ENCODE measurements at regions not wholly inside any gene's neighbourhood (a gene's known extent, or its start where the extent isn't known, plus 50 kb on each side); places are given as distances from the start of the nearest gene placed in this dataset.

DNA sequence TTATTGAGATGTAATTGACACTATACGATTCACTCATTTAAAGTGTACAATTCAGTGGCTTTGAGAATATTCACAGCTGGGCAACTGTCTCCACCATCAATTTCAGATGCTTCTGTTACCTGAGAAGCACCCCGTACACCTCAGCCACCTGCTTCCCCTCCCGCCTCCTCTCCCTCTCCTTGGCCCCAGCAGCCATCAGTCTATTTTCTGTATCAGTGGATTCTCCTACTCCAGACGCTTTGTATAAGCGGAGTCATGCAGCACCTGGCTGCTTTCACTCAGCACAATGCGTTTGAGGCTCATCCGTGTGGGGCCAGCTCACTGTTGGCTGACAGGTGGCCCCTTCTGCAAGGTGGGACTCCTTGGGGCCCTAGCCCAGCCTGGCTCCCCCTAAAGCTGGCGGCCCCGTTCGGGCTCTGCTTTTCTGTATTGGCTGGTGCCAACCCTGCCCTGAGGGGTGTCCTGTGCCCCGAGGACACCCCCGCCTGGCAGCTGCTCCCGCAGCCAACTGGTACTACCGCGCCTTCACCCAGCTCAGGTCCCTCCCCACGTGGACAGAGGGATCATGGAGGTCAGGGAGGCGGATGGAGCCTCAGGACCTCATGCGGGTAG is 124.4 kb upstream of the COL5A1 start:
- Histone ChIP-seq H3K27ac (no peak overlapping the region), H3K36me3 (no peaks in the 10 kb centered on the region), H3K4me1 (no peaks in the 10 kb centered on the region), H3K9me3 (no peaks in the 10 kb centered on the region), H3K27me3 (no peaks in the 10 kb centered on the region), H3K4me3 (no peak overlapping the region)
- ATAC-seq (ENCODE audit: low FRiP score in 2 of 2): no peak
- WGBS, 2 donors: 86 to 87% methylated on average over 13 to 18 of the region's 18 CpGs
- DNase-seq: peak in 1 of 2 donors; percentile 65
- TF ChIP-seq CTCF (IDR thresholded peaks at IDR 0.05): no peak
- no peak for TF ChIP-seq POLR2A (IDR thresholded peaks at IDR 0.05)
- TF ChIP-seq EP300 (IDR thresholded peaks at IDR 0.05): no peak
- no peak for TF ChIP-seq POLR2AphosphoS5 (IDR thresholded peaks at IDR 0.05)

DNA sequence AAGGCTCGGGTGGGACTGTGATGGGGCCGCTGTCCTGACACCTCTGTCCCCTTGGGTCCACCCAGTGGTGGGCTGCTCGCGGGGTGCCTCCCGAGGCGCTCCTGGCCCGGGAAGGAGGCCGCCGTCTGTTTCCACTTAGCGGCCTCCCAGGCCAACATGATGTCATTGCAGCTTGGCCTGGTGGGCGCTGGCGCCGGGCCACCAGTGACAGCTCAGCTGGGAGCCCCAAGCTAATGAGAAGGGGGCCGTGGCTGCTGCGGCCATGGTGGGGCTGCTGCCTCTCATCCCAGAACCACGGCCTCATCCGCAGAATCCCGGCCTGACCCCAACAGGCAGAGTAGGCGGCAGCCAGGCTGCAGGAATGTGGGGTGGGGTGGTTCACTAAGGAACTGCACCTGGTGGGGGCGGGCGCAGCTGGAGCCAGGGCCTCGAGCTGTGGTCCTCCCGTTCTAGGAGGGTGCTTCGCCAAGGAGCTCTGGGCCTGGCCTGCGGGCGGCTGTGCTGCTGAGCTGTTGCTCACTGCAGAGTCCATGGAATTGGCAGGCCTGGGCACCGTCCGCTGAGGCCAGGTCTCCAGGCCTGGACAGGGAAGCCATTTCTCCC is 123.5 kb upstream of the COL5A1 start:
- Histone ChIP-seq H3K9me3 (no peaks in the 10 kb centered on the region), H3K27me3 (no peaks in the 10 kb centered on the region), H3K4me1 (no peaks in the 10 kb centered on the region), H3K4me3 (no peak overlapping the region), H3K36me3 (no peaks in the 10 kb centered on the region), H3K27ac (no peak overlapping the region)
- WGBS, 2 donors: 84% methylated on average over 22 of the region's 28 CpGs; no CpG with 5 or more reads in 1 of the 2 donors
- TF ChIP-seq CTCF (IDR thresholded peaks at IDR 0.05) (no peak), POLR2A (IDR thresholded peaks at IDR 0.05) (no peak), EP300 (IDR thresholded peaks at IDR 0.05) (no peak), POLR2AphosphoS5 (IDR thresholded peaks at IDR 0.05) (no peak)
- peak in 1 of 2 donors; percentile 59 for ATAC-seq (ENCODE audit: low FRiP score in 2 of 2)
- peak in 1 of 2 donors; percentile 86 for DNase-seq

DNA sequence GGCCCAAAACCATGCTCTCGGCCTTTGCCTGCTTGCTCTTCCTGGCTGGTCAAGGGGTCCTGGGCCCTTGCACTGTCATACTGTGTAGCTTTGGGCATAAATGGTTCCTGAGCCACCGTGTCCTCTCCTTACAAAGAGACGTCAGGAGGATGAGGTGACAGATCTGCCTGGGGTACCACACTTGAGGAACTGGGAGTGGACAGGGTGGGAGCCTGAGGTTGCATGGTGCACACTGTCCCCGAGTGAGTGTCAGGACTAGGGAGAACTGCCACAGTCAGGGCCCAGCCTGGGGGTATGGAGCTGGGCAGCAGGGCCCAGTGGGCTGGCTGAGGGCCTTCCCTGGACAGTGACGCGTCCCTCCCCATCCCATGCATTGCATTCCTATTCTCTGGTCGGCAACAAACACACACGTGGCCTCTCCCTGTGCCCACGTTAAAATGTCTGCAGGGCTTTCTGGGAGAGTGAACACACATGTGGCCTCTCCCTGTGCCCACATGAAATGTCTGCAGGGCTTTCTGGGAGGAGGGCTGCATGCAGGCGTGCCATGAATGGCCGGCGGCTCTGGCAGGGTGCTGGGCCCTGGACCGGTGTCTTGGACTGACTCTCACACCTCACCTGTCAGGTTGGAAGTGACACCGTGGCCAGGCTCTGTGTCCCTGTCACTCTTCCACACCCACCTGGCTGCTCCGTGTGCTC is 122.1 kb upstream of the COL5A1 start:
- H3K36me3 ChIP-seq: no peaks in the 10 kb centered on the region
- TF ChIP-seq POLR2A (IDR thresholded peaks at IDR 0.05) (no peak), POLR2AphosphoS5 (IDR thresholded peaks at IDR 0.05) (no peak), CTCF (IDR thresholded peaks at IDR 0.05) (no peak), EP300 (IDR thresholded peaks at IDR 0.05) (no peak)
- WGBS, 2 donors: 90 to 92% methylated on average over 12 to 15 of the region's 15 CpGs
- H3K9me3 ChIP-seq: no peaks in the 10 kb centered on the region
- DNase-seq: peak in 1 of 2 donors; percentile 44
- H3K4me1 ChIP-seq: no peaks in the 10 kb centered on the region
- H3K4me3 ChIP-seq: no peak overlapping the region
- H3K27me3 ChIP-seq: no peaks in the 10 kb centered on the region
- no peak for ATAC-seq (ENCODE audit: low FRiP score in 2 of 2)
- no peak overlapping the region for H3K27ac ChIP-seq

GRCh38 chr9:134521817-134522501 is 119.6 kb upstream of the COL5A1 start:
- Histone ChIP-seq H3K27me3 (no peaks in the 10 kb centered on the region), H3K36me3 (no peaks in the 10 kb centered on the region), H3K9me3 (no peaks in the 10 kb centered on the region), H3K4me3 (no peak overlapping the region), H3K4me1 (no peaks in the 10 kb centered on the region), H3K27ac (no peak overlapping the region)
- no peak for TF ChIP-seq EP300 (IDR thresholded peaks at IDR 0.05)
- TF ChIP-seq POLR2AphosphoS5 (IDR thresholded peaks at IDR 0.05): no peak
- no peak for TF ChIP-seq POLR2A (IDR thresholded peaks at IDR 0.05)
- TF ChIP-seq CTCF (IDR thresholded peaks at IDR 0.05): no peak
- DNase-seq: no peak
- 69 to 75% methylated on average over 7 to 19 of the region's 25 CpGs for WGBS, 2 donors
- no peak for ATAC-seq (ENCODE audit: low FRiP score in 2 of 2)
